GM19239 (cell line): ENCODE measurements at regions not wholly inside any gene's neighbourhood (a gene's known extent, or its start where the extent isn't known, plus 50 kb on each side); places are given as distances from the start of the nearest gene placed in this dataset.

ENCODE experiments used
- DNase-seq: peaks from one replicate; pipeline ENCODE4 v3.0.0; 2011; ENCODE audit warnings: low spot score; ENCODE audit not compliant: insufficient read length
- FAIRE-seq: peaks from 2 replicates; lab custom pipeline; 2011; peaks lifted over from hg19 to GRCh38; lab: Jason Lieb, UNC

GRCh38 chr4:96093057-96093456, 253.2 kb downstream of the PDHA2 start:
- DNase-seq (no peak), FAIRE-seq (no peak)

- FAIRE-seq (no peak), DNase-seq (no peak)
These were observed 253.7 kb downstream of the PDHA2 start for GRCh38 chr4:96093563-96093962.

DNA sequence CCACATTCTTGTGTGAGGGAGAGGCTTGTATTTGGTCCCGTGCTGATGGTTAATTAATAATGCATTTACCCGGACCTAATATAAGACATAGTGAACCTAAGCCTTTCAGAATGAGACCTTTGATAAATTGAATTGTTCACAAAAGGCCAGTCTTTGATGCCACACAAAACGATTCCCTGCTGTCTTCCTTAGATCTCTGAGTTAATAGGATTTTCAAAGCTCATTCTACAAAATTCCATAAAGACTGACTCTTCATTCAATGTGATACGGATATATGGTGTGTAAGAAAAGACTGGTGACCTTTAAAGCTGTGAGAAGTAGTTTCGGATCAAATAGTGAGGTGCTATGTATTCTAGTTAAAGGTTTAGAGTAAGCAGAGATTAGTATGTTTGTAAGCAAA, 254.3 kb downstream of the PDHA2 start:
- FAIRE-seq (no peak), DNase-seq (no peak)

- FAIRE-seq, result no peak
- DNase-seq, result no peak
These were observed 257.2 kb downstream of the PDHA2 start for GRCh38 chr4:96097040-96097607.

GRCh38 chr4:96097693-96098092, 257.8 kb downstream of the PDHA2 start:
- DNase-seq, result no peak
- no peak for FAIRE-seq

DNA sequence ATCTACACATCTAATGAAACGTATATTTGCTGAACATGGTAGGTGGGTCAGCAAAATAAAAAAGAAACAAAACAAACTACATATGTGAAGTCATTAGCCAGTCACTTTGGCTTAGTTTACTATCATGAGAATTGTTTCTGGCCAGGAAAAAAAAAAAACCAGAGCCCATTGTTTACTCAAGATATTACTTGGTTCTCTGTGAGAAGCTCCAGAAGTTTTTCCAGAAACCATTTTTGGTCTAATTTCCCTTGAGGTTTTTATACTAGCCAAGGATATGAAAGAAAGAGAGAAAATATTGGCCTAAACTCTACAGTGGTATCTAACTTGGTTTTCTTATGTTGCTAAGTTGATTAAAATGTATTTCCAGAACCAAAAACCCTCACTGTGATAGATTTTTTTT, 259.1 kb downstream of the PDHA2 start:
- DNase-seq, result no peak
- FAIRE-seq, result no peak

GRCh38 chr4:96102541-96103026, 262.7 kb downstream of the PDHA2 start:
- FAIRE-seq (no peak), DNase-seq (no peak)

GRCh38 chr4:96103086-96103485, 263.2 kb downstream of the PDHA2 start:
- DNase-seq (no peak), FAIRE-seq (no peak)

DNA sequence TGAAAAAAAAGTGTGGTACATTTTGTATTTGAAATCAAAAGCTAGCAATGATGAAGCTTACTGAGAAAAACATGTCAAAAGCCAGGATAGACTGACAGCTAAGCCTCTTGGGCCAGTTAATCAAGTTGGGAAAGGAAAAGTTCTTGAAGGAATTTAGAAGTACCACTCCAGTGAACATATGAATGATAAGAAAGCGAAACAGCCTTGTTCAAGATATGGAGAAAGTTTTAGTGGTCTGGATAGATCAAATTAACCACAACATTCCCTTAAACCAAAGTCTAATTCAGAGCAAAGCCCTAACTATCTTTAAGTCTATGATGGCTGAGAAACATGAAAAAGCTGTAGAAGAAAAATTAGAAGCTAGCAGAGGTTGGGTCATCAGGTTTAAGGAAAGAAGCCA, 268.3 kb downstream of the PDHA2 start:
- FAIRE-seq (no peak), DNase-seq (no peak)

DNA sequence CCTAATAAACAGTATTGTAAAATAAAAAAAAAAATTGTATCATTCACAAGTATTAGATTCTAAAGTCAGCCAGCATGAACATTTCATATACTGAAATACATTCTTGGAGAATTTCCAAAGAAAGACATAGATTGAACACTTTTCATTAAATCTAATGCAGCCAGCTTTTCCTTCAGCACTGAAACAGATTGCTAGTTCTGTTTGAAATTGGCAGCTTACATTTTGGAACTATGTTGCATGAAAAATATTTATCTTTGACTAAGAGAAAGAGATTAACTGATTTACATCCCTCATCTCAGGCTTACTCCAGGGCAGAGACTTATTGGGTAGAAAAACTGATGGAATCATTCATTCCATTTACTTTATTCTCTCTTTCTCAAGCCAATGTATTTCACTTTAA, 272.7 kb downstream of the PDHA2 start:
- no peak for DNase-seq
- FAIRE-seq, result no peak

- FAIRE-seq (no peak), DNase-seq (no peak)
These were observed 280.3 kb downstream of the PDHA2 start for GRCh38 chr4:96120206-96120605.

DNA sequence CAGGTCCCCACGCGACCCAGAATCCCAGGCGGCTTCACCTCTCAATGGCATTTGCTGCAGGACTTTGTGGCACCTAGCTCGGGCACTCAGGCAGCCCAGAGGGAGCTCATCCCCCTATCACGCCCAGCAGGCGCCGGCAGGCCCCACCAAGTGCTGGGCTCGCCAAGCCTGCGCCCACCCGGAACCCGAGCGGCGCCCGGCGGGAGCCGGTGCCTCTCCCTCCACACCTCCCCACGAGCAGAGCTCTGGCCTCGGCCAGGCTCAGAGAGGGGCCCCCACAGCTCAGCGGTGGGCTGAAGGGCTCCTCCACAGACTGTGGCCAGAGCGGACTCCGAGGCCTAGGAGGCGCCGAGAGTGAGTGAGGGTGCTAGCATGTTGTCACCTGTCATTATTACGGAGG, 286.3 kb downstream of the PDHA2 start:
- DNase-seq, result no peak
- no peak for FAIRE-seq

DNA sequence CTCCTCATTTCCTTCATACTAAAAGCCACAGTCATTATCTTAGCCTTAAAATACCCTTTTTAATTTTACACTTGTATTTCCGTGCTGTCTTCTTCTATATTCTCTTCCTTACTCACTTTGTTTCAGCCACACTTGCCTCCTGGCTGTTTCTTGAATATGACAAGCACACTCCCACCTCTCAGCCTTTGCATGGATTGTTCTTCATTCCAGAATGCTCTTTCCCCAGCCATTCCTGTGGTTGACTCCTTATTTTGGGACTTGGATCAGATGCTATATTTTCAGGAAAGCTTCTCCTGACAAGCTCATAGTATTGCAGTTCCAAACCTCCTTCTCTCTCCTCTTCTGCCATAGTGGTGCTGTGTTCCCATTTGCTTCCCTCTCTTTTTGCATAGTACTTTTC, 291.3 kb downstream of the PDHA2 start:
- FAIRE-seq (no peak), DNase-seq (no peak)

DNA sequence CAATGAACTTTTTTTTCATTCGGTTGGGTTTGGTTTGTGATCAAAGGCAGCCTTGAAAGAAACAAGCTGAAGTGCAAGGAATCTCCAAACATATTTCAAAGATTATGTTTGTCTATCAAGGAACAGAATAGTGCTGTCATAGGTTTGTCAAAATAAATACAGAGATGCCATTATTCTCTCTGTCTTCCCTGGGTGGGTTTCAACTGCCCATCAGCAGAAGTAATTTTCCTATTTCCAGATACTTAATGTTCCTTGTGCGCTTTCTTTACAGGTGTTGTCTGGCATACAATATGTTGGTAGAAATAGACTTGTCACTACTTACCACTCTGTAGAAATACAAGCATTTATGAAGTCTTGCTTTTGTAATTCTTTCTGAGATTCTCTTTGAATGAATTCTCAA, 294.9 kb downstream of the PDHA2 start:
- DNase-seq (no peak), FAIRE-seq (no peak)

DNA sequence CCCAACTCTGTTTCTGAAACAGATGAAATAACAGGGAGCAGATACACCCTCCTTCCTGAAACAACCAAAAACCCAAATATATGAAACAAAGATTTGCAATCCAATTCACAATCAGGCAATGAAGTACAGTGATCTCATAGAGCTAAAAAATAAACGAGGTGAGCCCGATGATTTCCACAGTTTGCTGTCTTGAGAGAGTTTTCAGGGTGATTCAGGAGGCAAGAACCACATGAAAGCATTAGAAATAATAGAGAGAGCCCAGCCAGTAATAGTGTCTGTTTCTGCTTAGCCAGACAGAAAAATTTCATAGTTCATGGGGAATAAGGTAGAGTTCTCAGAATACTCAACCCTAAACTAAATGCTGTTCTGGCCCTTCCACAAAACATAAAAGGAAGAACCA, 296.2 kb downstream of the PDHA2 start:
- no peak for DNase-seq
- FAIRE-seq, result no peak

GRCh38 chr4:96139251-96139929, 299.5 kb downstream of the PDHA2 start:
- no peak for FAIRE-seq

GRCh38 chr4:96145601-96146000, 305.7 kb downstream of the PDHA2 start:
- DNase-seq, result no peak
- FAIRE-seq, result no peak

More at GRCh38 chr4:96139251-96139929, 299.5 kb downstream of the PDHA2 start:
- no peak for DNase-seq

DNA sequence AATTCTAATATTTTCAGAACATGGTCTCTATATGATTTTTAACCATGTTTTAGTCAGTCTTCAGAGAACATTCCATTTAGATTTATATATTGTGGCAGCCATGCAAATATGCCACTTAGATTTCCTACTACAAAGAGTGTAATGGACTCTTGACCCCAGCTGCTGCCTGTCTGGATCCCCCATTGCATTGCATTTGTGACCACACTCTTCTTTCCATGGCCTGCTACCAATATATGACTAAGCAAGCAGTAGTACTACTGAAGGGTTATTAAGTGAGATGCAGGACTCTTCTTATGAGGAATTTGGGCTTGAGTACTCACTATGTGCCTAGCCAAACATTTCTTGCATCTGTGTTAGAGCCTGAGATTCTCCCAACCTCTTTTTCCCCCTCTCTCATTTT, 306.8 kb downstream of the PDHA2 start:
- DNase-seq (no peak), FAIRE-seq (no peak)

- FAIRE-seq (no peak), DNase-seq (no peak)
These were observed 310.0 kb downstream of the PDHA2 start for GRCh38 chr4:96149894-96150293.

DNA sequence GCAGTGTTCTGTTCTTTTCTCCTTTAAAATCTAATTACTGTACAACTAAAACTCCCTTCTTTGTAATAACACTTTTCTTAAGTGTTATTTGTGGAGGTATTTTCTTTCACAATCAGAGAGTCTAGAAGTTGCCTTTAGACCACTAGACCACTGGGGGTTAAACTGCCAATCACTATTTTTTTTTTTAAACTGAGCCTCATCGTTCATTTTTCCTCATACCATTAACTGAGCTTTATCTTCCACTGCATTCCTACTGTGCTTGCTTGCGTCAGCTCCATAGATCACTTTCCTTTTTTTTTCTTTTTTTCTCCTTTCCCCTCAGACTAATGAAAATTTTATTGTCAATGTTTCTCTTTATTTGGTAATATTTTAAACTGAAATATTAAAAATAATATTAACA, 310.6 kb downstream of the PDHA2 start:
- FAIRE-seq, result no peak
- no peak for DNase-seq

DNA sequence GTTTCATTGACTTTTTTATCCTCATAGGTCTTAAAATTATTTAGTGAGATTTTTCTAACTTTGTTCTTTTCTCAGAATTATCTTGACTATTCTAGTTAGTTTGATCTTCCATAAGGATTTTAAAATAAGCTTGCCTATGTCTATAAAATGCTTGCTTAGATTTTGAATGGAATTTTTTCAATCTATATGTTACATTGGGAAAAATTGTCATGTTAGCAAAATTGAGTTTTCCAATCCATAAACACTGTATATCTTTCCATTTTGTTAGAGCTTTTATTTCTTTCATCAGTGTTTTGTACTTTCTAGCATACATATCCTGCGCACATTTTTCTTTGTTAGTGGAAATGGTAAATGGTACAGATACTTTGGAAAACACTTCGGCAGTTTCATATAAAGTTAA, 312.9 kb downstream of the PDHA2 start:
- DNase-seq, result no peak
- no peak for FAIRE-seq

- no peak for DNase-seq
- no peak for FAIRE-seq
These were observed 314.8 kb downstream of the PDHA2 start for GRCh38 chr4:96154676-96155075.
